OCI-LY7 (cell line): ENCODE measurements at regions not wholly inside any gene's neighbourhood (a gene's known extent, or its start where the extent isn't known, plus 50 kb on each side); places are given as distances from the start of the nearest gene placed in this dataset.

ENCODE experiments used
- BruUV-seq: library from RNA; stranded (reverse); fragments of 400-500 nt; replicated peaks from 2 replicates; lab custom pipeline; 2021; lab: Mats Ljungman, UMichigan
- CTCF ChIA-PET: fragments of 300-600 bp; sonication (Branson Sonifier 250); formaldehyde crosslinking; loops from one replicate; lab custom pipeline; 2022; ENCODE audit warnings: antibody characterized with exemption; ENCODE audit not compliant: unreplicated experiment; lab: Charles Lee
- POLR2A ChIA-PET: fragments of 300-600 bp; sonication (Branson Sonifier 250); formaldehyde crosslinking; loops from one replicate; lab custom pipeline; 2022; ENCODE audit warnings: antibody characterized with exemption; lab: Charles Lee
- DNase-seq: peaks from one replicate; pipeline ENCODE4 v3.0.0-alpha.2; 2015; ENCODE audit warnings: low spot score
- H2AFZ ChIP-seq: fragments of 200-600 bp; sonication (generic), shearing (Covaris generic); 2 replicates; pipeline ENCODE4 v1.6.1; 2014; ENCODE audit warnings: mild to moderate bottlenecking, antibody characterized with exemption, low read length, moderate library complexity
- H3K27ac ChIP-seq: fragments of 200-600 bp; sonication (generic); 2 replicates; pipeline ENCODE4 v1.5.1; 2014; ENCODE audit warnings: mixed run types, low read depth, mild to moderate bottlenecking, moderate library complexity, low read length, inconsistent platforms; ENCODE audit not compliant: poor library complexity, severe bottlenecking
- H3K36me3 ChIP-seq: fragments of 200-600 bp; sonication (generic); 2 replicates; pipeline ENCODE4 v1.6.1; 2014; ENCODE audit warnings: mild to moderate bottlenecking, antibody characterized with exemption, low read length, moderate library complexity, mixed read lengths; ENCODE audit not compliant: insufficient read depth
- H3K4me1 ChIP-seq: fragments of 200-600 bp; sonication (generic); 2 replicates; pipeline ENCODE4 v1.5.1; 2014; ENCODE audit warnings: mild to moderate bottlenecking, low read length; ENCODE audit not compliant: insufficient read depth, poor library complexity, severe bottlenecking
- H3K4me2 ChIP-seq: fragments of 200-600 bp; sonication (generic); 2 replicates; pipeline ENCODE4 v1.6.1; 2014; ENCODE audit warnings: mild to moderate bottlenecking, low read length
- H3K4me3 ChIP-seq: fragments of 200-600 bp; sonication (generic); 2 replicates; pipeline ENCODE4 v1.5.1; 2014; ENCODE audit warnings: mild to moderate bottlenecking, low read depth, low read length; ENCODE audit not compliant: poor library complexity, severe bottlenecking
- H3K79me2 ChIP-seq: fragments of 200-600 bp; sonication (generic); 2 replicates; pipeline ENCODE4 v1.6.1; 2016; ENCODE audit warnings: low read depth, mild to moderate bottlenecking, low read length, moderate library complexity, mixed read lengths; ENCODE audit not compliant: insufficient read depth
- H3K9me2 ChIP-seq: fragments of 200-600 bp; sonication (generic); 2 replicates; pipeline ENCODE4 v1.6.1; 2016; ENCODE audit warnings: mild to moderate bottlenecking, low read length, mixed read lengths; ENCODE audit not compliant: insufficient read depth
- H3K9me3 ChIP-seq: fragments of 200-600 bp; sonication (generic); 2 replicates; pipeline ENCODE4 v1.6.1; 2014; ENCODE audit warnings: mild to moderate bottlenecking, mixed run types, low read length, mixed read lengths
- H4K20me1 ChIP-seq: fragments of 200-600 bp; sonication (generic); 2 replicates; pipeline ENCODE4 v1.6.1; 2014; ENCODE audit warnings: mild to moderate bottlenecking, antibody characterized with exemption, low read length, moderate library complexity, mixed read lengths; ENCODE audit not compliant: insufficient read depth
- CTCF ChIP-seq: fragments of 200-600 bp; sonication (generic); conservative IDR thresholded peaks from 2 replicates; pipeline ENCODE4 v1.5.1; 2014; ENCODE audit warnings: mild to moderate bottlenecking, antibody characterized with exemption, low read length, moderate library complexity, mixed read lengths
- EZH2phosphoT487 ChIP-seq: fragments of 200-600 bp; sonication (generic); IDR thresholded peaks from 2 replicates; pipeline ENCODE4 v1.6.1; 2018; ENCODE audit warnings: low read depth, borderline replicate concordance, mild to moderate bottlenecking, mixed run types, antibody characterized with exemption, low read length, moderate library complexity, mixed read lengths
- intact Hi-C: fragments of 100-400 bp; cut with micrococcal nuclease; formaldehyde crosslinking; loops from one replicate; pipeline ENCODE4 v1.10.0; 2022; ENCODE audit not compliant: unreplicated experiment

DNA sequence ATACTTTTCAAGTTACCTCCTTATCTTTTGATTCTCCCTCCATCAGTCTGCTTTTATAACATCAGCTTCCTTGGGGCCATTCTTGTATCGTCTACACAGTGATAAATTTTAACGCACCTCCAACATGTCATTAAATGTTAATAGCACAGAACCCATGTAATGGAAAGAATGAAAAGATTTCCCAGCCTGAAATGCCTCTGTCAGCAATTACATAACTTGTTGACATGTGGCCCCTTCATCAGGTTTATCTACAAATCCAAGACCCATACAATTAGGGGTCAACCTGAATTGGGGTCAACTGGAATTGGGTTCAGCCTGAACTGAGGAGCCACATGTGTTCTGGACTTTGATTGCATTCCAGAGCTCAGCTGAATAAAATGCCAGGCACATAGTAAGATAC is 148.2 kb upstream of the KLF7 start:
- ChIA-PET CTCF (no interaction called here), POLR2A (interaction anchor here (0.6 kb wide), 1 partner anchor 40 kb away, joined by 3 read pairs; no protein-coding TSS in a partner anchor)
- no peak overlapping the region for H3K27ac ChIP-seq
- no peaks in the 10 kb centered on the region for H3K9me2 ChIP-seq
- no peak overlapping the region for H2AFZ ChIP-seq
- no peaks in the 10 kb centered on the region for H3K36me3 ChIP-seq
- intact Hi-C loops: no loop called here
- no peaks in the 10 kb centered on the region for H3K9me3 ChIP-seq
- H3K4me2 ChIP-seq: no peak overlapping the region
- no peak for TF ChIP-seq CTCF
- TF ChIP-seq EZH2phosphoT487: no peak
- no peak overlapping the region for H3K4me3 ChIP-seq
- BruUV-seq: no TSS peak
- H4K20me1 ChIP-seq: no peaks in the 10 kb centered on the region
- DNase-seq: no peak
- H3K79me2 ChIP-seq: no peaks in the 10 kb centered on the region
- H3K4me1 ChIP-seq: no peaks in the 10 kb centered on the region

GRCh38 chr2:207315131-207315530 is 149.4 kb upstream of the KLF7 start:
- no peak for DNase-seq
- TF ChIP-seq EZH2phosphoT487 (no peak), CTCF (no peak)
- H4K20me1 ChIP-seq: no peaks in the 10 kb centered on the region
- no peak overlapping the region for H3K4me2 ChIP-seq
- intact Hi-C loops: no loop called here
- H3K9me3 ChIP-seq: no peaks in the 10 kb centered on the region
- H3K9me2 ChIP-seq: no peaks in the 10 kb centered on the region
- H3K4me3 ChIP-seq: no peak overlapping the region
- ChIA-PET CTCF (no interaction called here), POLR2A (no interaction called here)
- H2AFZ ChIP-seq: no peak overlapping the region
- no peaks in the 10 kb centered on the region for H3K4me1 ChIP-seq
- H3K27ac ChIP-seq: no peak overlapping the region
- H3K36me3 ChIP-seq: no peaks in the 10 kb centered on the region
- no TSS peak for BruUV-seq
- H3K79me2 ChIP-seq: no peaks in the 10 kb centered on the region

GRCh38 chr2:207316484-207316883 is 150.7 kb upstream of the KLF7 start:
- POLR2A ChIA-PET: interaction anchor here (0.5 to 0.7 kb wide), 2 partner anchors 195 to 210 kb away, joined by 3 to 4 read pairs; no protein-coding TSS in a partner anchor
- CTCF ChIA-PET: no interaction called here
- TF ChIP-seq EZH2phosphoT487 (no peak), CTCF (no peak)
- no peaks in the 10 kb centered on the region for H3K4me1 ChIP-seq
- no peak overlapping the region for H2AFZ ChIP-seq
- intact Hi-C loops: no loop called here
- no peaks in the 10 kb centered on the region for H3K36me3 ChIP-seq
- H3K9me3 ChIP-seq: no peaks in the 10 kb centered on the region
- no peaks in the 10 kb centered on the region for H3K9me2 ChIP-seq
- no peaks in the 10 kb centered on the region for H4K20me1 ChIP-seq
- no TSS peak for BruUV-seq
- H3K4me3 ChIP-seq: no peak overlapping the region
- DNase-seq: no peak
- no peaks in the 10 kb centered on the region for H3K79me2 ChIP-seq
- H3K27ac ChIP-seq: no peak overlapping the region
- H3K4me2 ChIP-seq: no peak overlapping the region
